HCT116 (cell line): ENCODE measurements at regions not wholly inside any gene's neighbourhood (a gene's known extent, or its start where the extent isn't known, plus 50 kb on each side); places are given as distances from the start of the nearest gene placed in this dataset.

Source experiments
- ATAC-seq: fragments of 200-7000 bp; cut with Tn5 transposase; 2 replicates; pipeline ENCODE4 v1.9.1; 2020; ENCODE audit warnings: mild to moderate bottlenecking, moderate library complexity
- BruUV-seq: library from RNA; stranded (reverse); fragments of 400-500 nt; replicated peaks from 2 replicates; lab custom pipeline; 2021; lab: Mats Ljungman, UMichigan
- CTCF ChIA-PET: fragments of 300-600 bp; sonication (Branson Sonifier 250); formaldehyde crosslinking; loops from one replicate; lab custom pipeline; 2021; ENCODE audit warnings: antibody characterized with exemption; lab: Charles Lee
- POLR2A ChIA-PET: fragments of 300-600, 350-600 bp; sonication (Branson Sonifier 250); formaldehyde crosslinking; loops from one replicate; lab custom pipeline; 2021; ENCODE audit warnings: antibody characterized with exemption; lab: Charles Lee
- RAD21 ChIA-PET, 2 experiments: fragments of 300-600 bp; sonication (Branson Sonifier 250); formaldehyde crosslinking; loops; one replicate each; lab custom pipeline; 2023; ENCODE audit warnings: low total read pairs in 2 of 2; ENCODE audit not compliant: uncharacterized antibody in 2 of 2, unreplicated experiment in 2 of 2, low non-redundant PET in 1 of 2; lab: Charles Lee
- DNase-seq: peaks from one replicate; pipeline ENCODE4 v3.0.0-alpha.2; 2010; ENCODE audit warnings: low read depth, low spot score
- H2AFZ ChIP-seq: fragments of 200-600 bp; shearing (Covaris generic), sonication (generic); 2 replicates; pipeline ENCODE4 v1.6.1; 2017; ENCODE audit warnings: low read depth, mixed run types, mixed read lengths, antibody characterized with exemption, low read length; ENCODE audit not compliant: poor library complexity, severe bottlenecking
- H3K27ac ChIP-seq: 2 replicates; pipeline ENCODE4 v1.5.1; 2012; ENCODE audit warnings: low read depth, low read length
- H3K27me3 ChIP-seq: fragments of 200-600 bp; sonication (generic); 2 replicates; pipeline ENCODE4 v1.6.1; 2016; ENCODE audit warnings: mixed run types, low read length, mixed read lengths; ENCODE audit not compliant: insufficient read depth
- H3K36me3 ChIP-seq, 2 experiments: fragments of 200-500 bp in 1 of 2; fragments of 200-600 bp in 1 of 2; sonication (Bioruptor generic) in 1 of 2; sonication (generic) in 1 of 2; 2 replicates each; pipeline versions ENCODE4 v1.5.1 to v1.6.1; 2014 to 2016; ENCODE audit warnings: low read length in 2 of 2, inconsistent platforms in 1 of 2, mixed read lengths in 1 of 2, mixed run types in 1 of 2; ENCODE audit not compliant: insufficient read depth in 2 of 2, control insufficient read depth in 1 of 2
- H3K4me1 ChIP-seq, 2 experiments: fragments of 200-600 bp in 1 of 2; sonication (generic) in 1 of 2; 2 replicates each; pipeline versions ENCODE4 v1.5.1 to v1.6.1; 2012 to 2017; ENCODE audit warnings: low read length in 2 of 2, inconsistent platforms in 1 of 2, mild to moderate bottlenecking in 1 of 2, mixed read lengths in 1 of 2, mixed run types in 1 of 2, moderate library complexity in 1 of 2; ENCODE audit not compliant: insufficient read depth in 2 of 2, control insufficient read depth in 1 of 2
- H3K4me2 ChIP-seq: fragments of 200-600 bp; sonication (generic); 2 replicates; pipeline ENCODE4 v1.6.1; 2017; ENCODE audit warnings: mixed run types, low read length, mixed read lengths
- H3K4me3 ChIP-seq, 2 experiments: fragments of 200-600 bp in 1 of 2; sonication (generic) in 1 of 2; replicated peaks in 1 of 2; 2 replicates each; pipeline ENCODE4 v1.5.1; 2011 to 2016; ENCODE audit warnings: low read length in 2 of 2, control low read depth in 1 of 2, low read depth in 1 of 2, mild to moderate bottlenecking in 1 of 2, mixed read lengths in 1 of 2, mixed run types in 1 of 2
- H3K79me2 ChIP-seq: fragments of 200-600 bp; sonication (generic); 2 replicates; pipeline ENCODE4 v1.6.1; 2017; ENCODE audit warnings: mild to moderate bottlenecking, mixed run types, low read length, moderate library complexity, mixed read lengths; ENCODE audit not compliant: insufficient read depth
- H3K9ac ChIP-seq: fragments of 200-600 bp; sonication (generic); 2 replicates; pipeline ENCODE4 v1.6.1; 2016; ENCODE audit warnings: low read length, mixed read lengths
- H3K9me2 ChIP-seq: fragments of 200-600 bp; sonication (generic), shearing (Covaris generic); 2 replicates; pipeline ENCODE4 v1.6.1; 2017; ENCODE audit warnings: mixed run types, mild to moderate bottlenecking, moderate library complexity; ENCODE audit not compliant: insufficient read depth
- H3K9me3 ChIP-seq, 2 experiments: fragments of 200-500 bp in 1 of 2; fragments of 200-600 bp in 1 of 2; sonication (Bioruptor generic) in 1 of 2; sonication (generic) in 1 of 2; 2 replicates each; pipeline ENCODE4 v1.6.1; 2014 to 2017; ENCODE audit warnings: low read length in 2 of 2, mixed read lengths in 2 of 2, inconsistent platforms in 1 of 2, low read depth in 1 of 2, mild to moderate bottlenecking in 1 of 2, mixed run types in 1 of 2, moderate library complexity in 1 of 2; ENCODE audit not compliant: control insufficient read depth in 1 of 2, insufficient read depth in 1 of 2
- H4K20me1 ChIP-seq: fragments of 200-600 bp; sonication (generic), shearing (Covaris generic); 2 replicates; pipeline ENCODE4 v1.6.1; 2017; ENCODE audit warnings: mixed run types, mild to moderate bottlenecking, moderate library complexity; ENCODE audit not compliant: insufficient read depth
- CBX3 ChIP-seq: IDR thresholded peaks from 2 replicates; pipeline ENCODE4 v1.6.1; 2012; ENCODE audit warnings: low read depth
- CTCF ChIP-seq, 3 experiments: fragments of 200-600 bp in 1 of 3; sonication (generic) in 1 of 3; IDR thresholded peaks in 2 of 3; conservative IDR thresholded peaks in 1 of 3; 2 replicates each; pipeline ENCODE4 v1.5.1; 2012 to 2017; ENCODE audit warnings: low read depth in 2 of 3, low read length in 2 of 3, antibody characterized with exemption in 1 of 3, borderline replicate concordance in 1 of 3, control low read depth in 1 of 3, mild to moderate bottlenecking in 1 of 3, mixed read lengths in 1 of 3, mixed run types in 1 of 3, moderate library complexity in 1 of 3; ENCODE audit not compliant: insufficient read depth in 1 of 3
- ELF1 ChIP-seq: IDR thresholded peaks from 2 replicates; pipeline ENCODE4 v1.6.1; 2012; ENCODE audit warnings: low read depth, borderline replicate concordance
- EZH2phosphoT487 ChIP-seq: fragments of 200-600 bp; IDR thresholded peaks from 2 replicates; pipeline ENCODE4 v1.6.1; 2018; ENCODE audit warnings: antibody characterized with exemption, borderline replicate concordance
- FOSL1 ChIP-seq: IDR thresholded peaks from 2 replicates; pipeline ENCODE4 v1.6.1; 2012; ENCODE audit warnings: low read depth
- JUND ChIP-seq: IDR thresholded peaks from 2 replicates; pipeline ENCODE4 v1.6.1; 2012
- POLR2A ChIP-seq: IDR thresholded peaks from 2 replicates; pipeline ENCODE4 v1.7.0; 2011; ENCODE audit warnings: borderline replicate concordance; ENCODE audit not compliant: insufficient read depth, insufficient read length; ENCODE audit errors: extremely low read depth
- REST ChIP-seq: IDR thresholded peaks from 2 replicates; pipeline ENCODE4 v1.6.1; 2012; ENCODE audit warnings: low read depth
- SIN3A ChIP-seq: IDR thresholded peaks from 2 replicates; pipeline ENCODE4 v1.6.1; 2012; ENCODE audit warnings: low read depth
- SRF ChIP-seq: IDR thresholded peaks from 2 replicates; pipeline ENCODE4 v1.6.1; 2012; ENCODE audit warnings: low read depth
- ZNF274 ChIP-seq: fragments of 200-500 bp; sonication (Bioruptor generic); IDR thresholded peaks from 2 replicates; pipeline ENCODE4 v1.6.1; 2014; ENCODE audit warnings: mild to moderate bottlenecking, low read depth, low read length, inconsistent platforms
- intact Hi-C: fragments of 100-400 bp; cut with micrococcal nuclease; formaldehyde crosslinking; loops from 2 replicates; pipeline ENCODE4 v1.10.0; 2022

GRCh38 chr18:42268186-42268725 is 313.2 kb downstream of the PIK3C3 start (continued):
- no peak for TF ChIP-seq CTCF (IDR thresholded peaks at IDR 0.05 in 2 of 3, conservative IDR thresholded peaks at IDR 0.05 in 1 of 3; ENCODE audit: borderline replicate concordance in 1 of 3, insufficient read depth in 1 of 3, low read depth in 2 of 3, low read length in 2 of 3)
- TF ChIP-seq ZNF274: no peak

GRCh38 chr18:42268798-42269197 is 313.8 kb downstream of the PIK3C3 start:
- Histone ChIP-seq H2AFZ (no peak overlapping the region), H3K27ac (no peak overlapping the region), H4K20me1 (no peaks in the 10 kb centered on the region), H3K4me3 (no peak overlapping the region), H3K9ac (no peak overlapping the region), H3K4me2 (no peak overlapping the region), H3K4me1 (no peaks in the 10 kb centered on the region), H3K9me2 (no peaks in the 10 kb centered on the region), H3K79me2 (no peaks in the 10 kb centered on the region)
- ChIA-PET POLR2A (no interaction called here), CTCF (no interaction called here)
- ATAC-seq (no peak), DNase-seq (no peak)
- no TSS peak for BruUV-seq
- TF ChIP-seq REST (no peak), EZH2phosphoT487 (no peak), ELF1 (no peak), POLR2A (no peak), FOSL1 (no peak), SIN3A (no peak), CBX3 (no peak), JUND (no peak), SRF (no peak)
- TF ChIP-seq, all 23 proteins: peak for 0
- intact Hi-C loops: no loop called here
- peaks cover 0 to 3% of the 10 kb centered on the region in 2 experiments; a peak in 1 of 4 replicates for H3K9me3 ChIP-seq
- RAD21 ChIA-PET: no interaction called here
- H3K27me3 ChIP-seq: no peaks in the 10 kb centered on the region
- H3K36me3 ChIP-seq: no peaks in the 10 kb centered on the region
